Chondrocyte (in vitro differentiated cells): ENCODE measurements at regions not wholly inside any gene's neighbourhood (a gene's known extent, or its start where the extent isn't known, plus 50 kb on each side); places are given as distances from the start of the nearest gene placed in this dataset.

ENCODE experiments used
- DNase-seq: peaks from one replicate; pipeline ENCODE4 v3.0.0; 2021; ENCODE audit warnings: mixed read lengths, low spot score
- H3K27ac Mint-ChIP-seq: one replicate; pipeline ENCODE4 v1.8.0; 2021; ENCODE audit warnings: mild to moderate bottlenecking, moderate library complexity, mixed read lengths; ENCODE audit not compliant: unreplicated experiment
- H3K27me3 Mint-ChIP-seq: 2 replicates; pipeline ENCODE4 v1.8.0; 2021; ENCODE audit warnings: low read depth, mixed read lengths
- H3K36me3 Mint-ChIP-seq: 2 replicates; pipeline ENCODE4 v1.8.0; 2021; ENCODE audit warnings: low read depth, mixed read lengths
- H3K4me1 Mint-ChIP-seq: 2 replicates; pipeline ENCODE4 v1.8.0; 2021; ENCODE audit warnings: low read depth, mild to moderate bottlenecking, mixed read lengths
- H3K4me3 Mint-ChIP-seq: one replicate; pipeline ENCODE4 v1.8.0; 2021; ENCODE audit warnings: mild to moderate bottlenecking, moderate library complexity, mixed read lengths; ENCODE audit not compliant: unreplicated experiment
- H3K9me3 Mint-ChIP-seq: 2 replicates; pipeline ENCODE4 v1.8.0; 2021; ENCODE audit warnings: low read depth, mixed read lengths
- TF ChIP-seq, protein P1 (sequence below): fragments of 200-600 bp; sonication (generic); IDR thresholded peaks from 2 replicates; pipeline ENCODE4 v1.5.0; 2021; ENCODE audit warnings: antibody characterized with exemption, mild to moderate bottlenecking, moderate library complexity

DNA sequence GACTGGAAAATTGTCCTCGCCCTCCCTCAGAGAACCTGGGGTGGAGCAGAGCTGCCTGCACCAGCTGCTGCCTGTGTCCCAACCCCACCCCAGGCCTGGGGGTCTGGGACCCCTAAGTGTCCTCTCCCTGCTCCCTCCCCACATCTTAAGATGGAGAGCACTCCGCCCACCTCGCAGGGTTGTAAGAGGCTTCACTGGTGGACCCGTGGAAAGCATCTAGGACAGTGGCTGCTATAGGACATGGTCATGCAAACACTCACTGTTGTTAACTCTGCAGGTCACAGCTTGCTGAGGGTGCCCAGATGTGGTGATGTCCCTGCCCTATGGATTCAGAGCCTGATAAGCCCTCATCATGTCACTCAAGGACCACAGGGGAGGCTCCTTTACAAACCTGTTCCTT is 62.0 kb upstream of the ARNT2 start:
- TF ChIP-seq, protein P1, sequence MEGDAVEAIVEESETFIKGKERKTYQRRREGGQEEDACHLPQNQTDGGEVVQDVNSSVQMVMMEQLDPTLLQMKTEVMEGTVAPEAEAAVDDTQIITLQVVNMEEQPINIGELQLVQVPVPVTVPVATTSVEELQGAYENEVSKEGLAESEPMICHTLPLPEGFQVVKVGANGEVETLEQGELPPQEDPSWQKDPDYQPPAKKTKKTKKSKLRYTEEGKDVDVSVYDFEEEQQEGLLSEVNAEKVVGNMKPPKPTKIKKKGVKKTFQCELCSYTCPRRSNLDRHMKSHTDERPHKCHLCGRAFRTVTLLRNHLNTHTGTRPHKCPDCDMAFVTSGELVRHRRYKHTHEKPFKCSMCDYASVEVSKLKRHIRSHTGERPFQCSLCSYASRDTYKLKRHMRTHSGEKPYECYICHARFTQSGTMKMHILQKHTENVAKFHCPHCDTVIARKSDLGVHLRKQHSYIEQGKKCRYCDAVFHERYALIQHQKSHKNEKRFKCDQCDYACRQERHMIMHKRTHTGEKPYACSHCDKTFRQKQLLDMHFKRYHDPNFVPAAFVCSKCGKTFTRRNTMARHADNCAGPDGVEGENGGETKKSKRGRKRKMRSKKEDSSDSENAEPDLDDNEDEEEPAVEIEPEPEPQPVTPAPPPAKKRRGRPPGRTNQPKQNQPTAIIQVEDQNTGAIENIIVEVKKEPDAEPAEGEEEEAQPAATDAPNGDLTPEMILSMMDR: no peak
- Mint-ChIP-seq H3K9me3 (no peaks in the 10 kb centered on the region), H3K27me3 (peaks cover 56% of the 10 kb centered on the region), H3K4me3 (no peak overlapping the region), H3K36me3 (no peaks in the 10 kb centered on the region), H3K27ac (no peak overlapping the region), H3K4me1 (peaks cover 3% of the 10 kb centered on the region)
- no peak for DNase-seq

DNA sequence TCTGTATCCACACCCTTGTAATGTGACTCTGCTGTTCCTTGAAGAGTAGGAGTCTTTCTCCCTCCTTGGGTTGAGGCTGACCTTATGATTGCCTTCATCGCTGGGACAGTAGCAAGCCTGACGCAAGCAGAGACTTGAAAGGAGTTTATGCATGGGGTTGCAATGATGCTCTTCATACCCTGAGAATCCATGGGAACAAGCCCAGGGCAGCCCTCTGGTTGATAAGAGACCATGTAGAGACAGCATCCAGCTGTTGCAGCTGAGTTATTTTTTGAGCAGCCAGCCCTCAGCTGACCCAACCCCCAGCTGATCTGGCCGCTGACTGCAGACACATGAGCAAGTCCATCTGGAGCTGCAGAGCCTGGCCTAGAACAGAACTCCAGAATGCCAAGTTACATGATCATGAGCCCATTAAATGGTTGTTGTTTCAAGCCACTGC is 60.6 kb upstream of the ARNT2 start:
- H3K27me3 Mint-ChIP-seq: peaks cover 56% of the 10 kb centered on the region
- no peaks in the 10 kb centered on the region for H3K9me3 Mint-ChIP-seq
- no peaks in the 10 kb centered on the region for H3K36me3 Mint-ChIP-seq
- TF ChIP-seq, protein P1: no peak
- no peak overlapping the region for H3K27ac Mint-ChIP-seq
- no peak for DNase-seq
- peaks cover 3% of the 10 kb centered on the region for H3K4me1 Mint-ChIP-seq
- no peak overlapping the region for H3K4me3 Mint-ChIP-seq

DNA sequence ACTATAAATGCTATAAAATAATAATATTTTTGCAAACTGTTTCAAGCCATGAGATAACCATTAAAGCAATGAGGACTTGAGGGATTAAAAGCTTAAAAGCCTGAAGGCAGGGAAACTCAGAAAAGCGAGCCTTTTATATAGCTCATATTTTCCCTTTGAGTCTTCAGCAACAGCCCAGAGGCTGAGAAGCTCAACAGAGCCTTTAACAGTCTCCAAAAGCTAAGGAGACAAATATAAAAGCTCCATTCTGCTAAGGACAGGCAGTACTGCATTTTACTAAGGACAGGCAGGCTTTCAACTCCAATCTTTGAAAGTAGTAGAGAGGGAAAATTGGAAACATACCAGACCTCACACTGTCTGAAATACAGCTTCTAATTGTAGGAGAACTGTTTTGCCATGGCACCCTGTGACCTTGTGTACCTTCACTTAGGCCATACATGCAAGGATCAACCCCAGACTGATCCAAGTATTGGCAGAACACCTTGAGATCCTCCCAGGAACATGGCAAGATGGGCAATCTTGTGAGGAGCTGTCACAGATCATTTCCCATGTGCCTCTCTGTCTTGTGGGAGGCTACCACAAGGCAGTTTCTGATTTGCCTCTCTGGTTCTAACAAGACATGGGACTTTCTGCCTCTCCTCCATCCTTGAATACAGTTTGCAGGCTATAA is 53.1 kb upstream of the ARNT2 start:
- Mint-ChIP-seq H3K4me1 (no peaks in the 10 kb centered on the region), H3K4me3 (no peak overlapping the region), H3K9me3 (peaks cover 8% of the 10 kb centered on the region), H3K36me3 (peaks cover 2% of the 10 kb centered on the region), H3K27me3 (peaks cover 45% of the 10 kb centered on the region), H3K27ac (no peak overlapping the region)
- TF ChIP-seq, protein P1: no peak
- DNase-seq: no peak
